K562 (cell line): ENCODE measurements at regions not wholly inside any gene's neighbourhood (a gene's known extent, or its start where the extent isn't known, plus 50 kb on each side); places are given as distances from the start of the nearest gene placed in this dataset.

ENCODE experiments used
- ATAC-seq: fragments of 200-7000 bp; cut with Tn5 transposase; 3 replicates; pipeline ENCODE4 v1.9.1; 2020; ENCODE audit warnings: moderate library complexity
- BruUV-seq: library from RNA; stranded (reverse); fragments of 400-500 nt; replicated peaks from 2 replicates; lab custom pipeline; 2021; lab: Mats Ljungman, UMichigan
- CTCF ChIA-PET: fragments of 300-600 bp; formaldehyde crosslinking; extraction: SDS; loops from one replicate; lab custom pipeline; 2021; ENCODE audit warnings: low intra/inter-chr PET ratio; lab: Yijun Ruan, JAX
- POLR2A ChIA-PET: fragments of 300-600, 350-650 bp; sonication (Branson Sonifier 250); formaldehyde crosslinking; extraction: SDS; loops from one replicate; lab custom pipeline; 2021; ENCODE audit warnings: antibody characterized with exemption, inconsistent platforms; lab: Yijun Ruan, JAX
- DNase-seq, 4 experiments: peaks; one replicate each; pipeline versions ENCODE4 v3.0.0 to v3.0.0-alpha.2; 2011 to 2018; ENCODE audit warnings: low spot score in 3 of 4, mixed read lengths in 3 of 4; ENCODE audit errors: extremely low read depth in 1 of 4
- FAIRE-seq: peaks from 2 replicates; lab custom pipeline; 2011; peaks lifted over from hg19 to GRCh38; lab: Jason Lieb, UNC
- H2AFZ ChIP-seq: 2 replicates; pipeline ENCODE4 v1.6.0; 2011; ENCODE audit warnings: low read depth, low read length, control low read depth, inconsistent platforms
- H3K27ac ChIP-seq: fragments of 200-600 bp; 3 replicates; pipeline ENCODE4 v1.8.0; 2011; ENCODE audit warnings: low read depth, mild to moderate bottlenecking, control low read depth, inconsistent platforms, low read length, moderate library complexity, mixed read lengths; ENCODE audit errors: extremely low read depth
- H3K27me3 ChIP-seq, 2 experiments: fragments of 300-600 bp in 1 of 2; 2 replicates in 1 of 2; 3 replicates in 1 of 2; pipeline versions ENCODE4 v1.6.0 to v1.8.0; 2011; ENCODE audit warnings: inconsistent platforms in 2 of 2, low read length in 2 of 2, mild to moderate bottlenecking in 1 of 2, mixed read lengths in 1 of 2, moderate library complexity in 1 of 2; ENCODE audit not compliant: control insufficient read depth in 2 of 2, insufficient read depth in 2 of 2
- H3K36me3 ChIP-seq: fragments of 300-600 bp; 3 replicates; pipeline ENCODE4 v1.8.0; 2011; ENCODE audit warnings: mild to moderate bottlenecking, low read length, inconsistent platforms; ENCODE audit not compliant: control insufficient read depth, insufficient read depth
- H3K4me1 ChIP-seq, 2 experiments: fragments of 200-600 bp in 1 of 2; replicated peaks in 1 of 2; 2 replicates in 1 of 2; 3 replicates in 1 of 2; pipeline versions ENCODE4 v1.5.1 to v1.8.0; 2011; ENCODE audit warnings: inconsistent platforms in 2 of 2, low read length in 2 of 2, mild to moderate bottlenecking in 1 of 2, mixed read lengths in 1 of 2, moderate library complexity in 1 of 2; ENCODE audit not compliant: control insufficient read depth in 2 of 2, insufficient read depth in 2 of 2
- H3K4me2 ChIP-seq: 2 replicates; pipeline ENCODE4 v1.6.1; 2011; ENCODE audit warnings: low read length, control low read depth, inconsistent platforms, mixed read lengths; ENCODE audit not compliant: insufficient read depth
- H3K4me3 ChIP-seq: fragments of 200-600 bp; sonication (generic), shearing (Covaris generic); 2 replicates; pipeline ENCODE4 v1.5.1; 2016; ENCODE audit warnings: control low read depth, inconsistent platforms
- H3K79me2 ChIP-seq: fragments of 200-600 bp; 3 replicates; pipeline ENCODE4 v1.8.0; 2011; ENCODE audit warnings: low read length, inconsistent platforms; ENCODE audit not compliant: control insufficient read depth, insufficient read depth
- H3K9ac ChIP-seq, 2 experiments: 2 replicates each; pipeline versions ENCODE4 v1.6.0 to v1.6.1; 2011; ENCODE audit warnings: low read depth in 2 of 2, low read length in 2 of 2, control low read depth in 1 of 2, inconsistent platforms in 1 of 2, mild to moderate bottlenecking in 1 of 2, mixed read lengths in 1 of 2; ENCODE audit not compliant: insufficient read depth in 1 of 2
- H3K9me1 ChIP-seq: one replicate; pipeline ENCODE4 v1.6.0; 2011; ENCODE audit warnings: inconsistent platforms, mild to moderate bottlenecking, low read length, moderate library complexity; ENCODE audit not compliant: control insufficient read depth, insufficient read depth
- H3K9me3 ChIP-seq: replicated peaks from 2 replicates; pipeline ENCODE4 v1.5.1; 2011; ENCODE audit warnings: low read depth, low read length, inconsistent platforms; ENCODE audit not compliant: control insufficient read depth, insufficient read depth
- H4K20me1 ChIP-seq: replicated peaks from 2 replicates; pipeline ENCODE4 v1.6.1; 2011; ENCODE audit warnings: low read length, inconsistent platforms, mixed read lengths; ENCODE audit not compliant: control insufficient read depth, insufficient read depth
- ARID3A ChIP-seq: IDR thresholded peaks from 2 replicates; pipeline ENCODE4 v1.6.1; 2012; ENCODE audit warnings: low read depth, low read length, improper control_type of control experiment, borderline replicate concordance
- CTBP1 ChIP-seq: fragments of 450-650 bp; IDR thresholded peaks from 2 replicates; pipeline ENCODE4 v1.6.1; 2016; ENCODE audit warnings: borderline replicate concordance
- MAX ChIP-seq: sonication (generic); formaldehyde crosslinking; IDR thresholded peaks from 2 replicates; pipeline ENCODE4 v1.9.0; 2022; ENCODE audit warnings: mild to moderate bottlenecking, missing genetic modification reagents
- NELFE ChIP-seq: IDR thresholded peaks from 2 replicates; pipeline ENCODE4 v1.6.1; 2011; ENCODE audit warnings: mild to moderate bottlenecking; ENCODE audit not compliant: insufficient read depth, insufficient read length
- RBM34 ChIP-seq: fragments of 200-400 bp; formaldehyde crosslinking; IDR thresholded peaks from 2 replicates; pipeline ENCODE4 v1.6.1; 2018; ENCODE audit warnings: low read length, borderline replicate concordance; ENCODE audit not compliant: insufficient read depth
- SREBF2 ChIP-seq: sonication (generic); formaldehyde crosslinking; IDR thresholded peaks from 2 replicates; pipeline ENCODE4 v1.4.0; 2020; ENCODE audit warnings: mild to moderate bottlenecking, missing genetic modification reagents
- TAF1 ChIP-seq: IDR thresholded peaks from 2 replicates; pipeline ENCODE4 v1.6.1; 2011; ENCODE audit warnings: mild to moderate bottlenecking, low read length, moderate library complexity; ENCODE audit not compliant: insufficient read depth, control insufficient read depth, severe bottlenecking; ENCODE audit errors: extremely low read depth
- TEAD2 ChIP-seq: fragments of 450-650 bp; IDR thresholded peaks from 2 replicates; pipeline ENCODE4 v1.6.1; 2016; ENCODE audit warnings: missing genetic modification characterization, control low read depth, missing compliant biosample characterization
- ZNF449 ChIP-seq: fragments of 250-450 bp; sonication (Bioruptor Pico); IDR thresholded peaks from 2 replicates; pipeline ENCODE4 v1.8.0; 2022; ENCODE audit warnings: moderate library complexity, mild to moderate bottlenecking, inconsistent platforms
- ZNF644 ChIP-seq: fragments of 200-800 bp; sonication (Bioruptor generic); IDR thresholded peaks from 2 replicates; pipeline ENCODE4 v1.6.1; 2016; ENCODE audit warnings: low read depth, missing genetic modification characterization, missing compliant biosample characterization
- ZNF707 ChIP-seq: fragments of 250-450 bp; sonication (Bioruptor Pico); conservative IDR thresholded peaks from 2 replicates; pipeline ENCODE4 v1.8.0; 2022; ENCODE audit warnings: inconsistent platforms, mild to moderate bottlenecking, moderate library complexity
- WGBS: fragments of 100-300 bp; shearing (Covaris generic); methylation state at CpG from one replicate; pipeline ENCODE4 v1.1.6; 2016; ENCODE audit warnings: low coverage, mixed read lengths; ENCODE audit not compliant: insufficient coverage; ENCODE audit errors: missing lambda C conversion rate; 5-methylcytosine and 5-hydroxymethylcytosine counted together
- in situ Hi-C: fragments of 300-500 bp; cut with MboI; formaldehyde crosslinking; loops from 4 replicates; pipeline ENCODE4 v1.15.0; 2018; ENCODE audit warnings: inconsistent platforms, mixed read lengths
- intact Hi-C: fragments of 100-400 bp; cut with micrococcal nuclease; formaldehyde crosslinking; loops from 2 replicates; pipeline ENCODE4 v1.14.2; 2022
- TF ChIP-seq, protein P1 (sequence below), 2 experiments: IDR thresholded peaks in 1 of 2; conservative IDR thresholded peaks in 1 of 2; 2 replicates each; pipeline ENCODE4 v1.6.1; 2016; ENCODE audit warnings: low read depth in 2 of 2, mild to moderate bottlenecking in 1 of 2, missing compliant biosample characterization in 1 of 2, missing genetic modification characterization in 1 of 2, moderate library complexity in 1 of 2

DNA sequence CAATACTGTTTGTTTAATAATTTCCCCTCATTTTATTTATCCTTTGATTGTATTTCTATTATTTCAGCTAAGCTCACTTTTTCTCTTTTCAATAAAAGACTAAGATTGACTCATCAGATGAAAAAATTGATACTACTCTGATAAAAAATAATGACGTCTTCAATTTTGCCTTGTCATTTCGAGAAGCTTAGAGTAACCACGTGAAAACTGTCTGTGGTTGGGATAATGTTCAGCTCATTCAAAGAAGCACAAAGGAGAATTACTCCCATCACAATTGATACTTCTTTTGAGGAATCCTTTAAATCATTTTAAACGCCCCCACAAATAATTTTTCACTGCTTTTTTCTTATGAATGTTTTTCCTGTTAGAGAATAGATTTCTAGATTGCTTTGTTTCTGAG, 318.7 kb upstream of the SLITRK1 start:
- no TSS peak for BruUV-seq
- Histone ChIP-seq H3K9me3 (no peaks in the 10 kb centered on the region), H3K9me1 (no peaks in the 10 kb centered on the region), H3K9ac (no peak overlapping the region), H2AFZ (no peak overlapping the region), H3K36me3 (no peaks in the 10 kb centered on the region), H3K27ac (no peak overlapping the region), H3K4me2 (no peak overlapping the region), H3K27me3 (no peaks in the 10 kb centered on the region), H3K79me2 (no peaks in the 10 kb centered on the region), H3K4me1 (no peaks in the 10 kb centered on the region), H3K4me3 (no peak overlapping the region), H4K20me1 (no peaks in the 10 kb centered on the region)
- intact Hi-C loops (no loop called here), in situ Hi-C loops (no loop called here)
- 2% methylated on average over 4 of the region's 4 CpGs for WGBS
- ATAC-seq, result no peak
- TF ChIP-seq, protein P1, sequence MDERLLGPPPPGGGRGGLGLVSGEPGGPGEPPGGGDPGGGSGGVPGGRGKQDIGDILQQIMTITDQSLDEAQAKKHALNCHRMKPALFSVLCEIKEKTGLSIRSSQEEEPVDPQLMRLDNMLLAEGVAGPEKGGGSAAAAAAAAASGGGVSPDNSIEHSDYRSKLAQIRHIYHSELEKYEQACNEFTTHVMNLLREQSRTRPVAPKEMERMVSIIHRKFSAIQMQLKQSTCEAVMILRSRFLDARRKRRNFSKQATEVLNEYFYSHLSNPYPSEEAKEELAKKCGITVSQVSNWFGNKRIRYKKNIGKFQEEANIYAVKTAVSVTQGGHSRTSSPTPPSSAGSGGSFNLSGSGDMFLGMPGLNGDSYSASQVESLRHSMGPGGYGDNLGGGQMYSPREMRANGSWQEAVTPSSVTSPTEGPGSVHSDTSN (CRISPR knock-in tag; IDR thresholded peaks at IDR 0.05; ENCODE audit: low read depth), result no peak
- TF ChIP-seq, protein P1 (tag; conservative IDR thresholded peaks at IDR 0.05; ENCODE audit: low read depth), result no peak
- no peak for TF ChIP-seq TEAD2 (tag)
- TF ChIP-seq NELFE, result no peak
- TF ChIP-seq ZNF449, result no peak
- TF ChIP-seq ZNF707 (CRISPR knock-in tag), result no peak
- TF ChIP-seq MAX (CRISPR knock-in tag), result no peak
- TF ChIP-seq TAF1, result no peak
- TF ChIP-seq CTBP1, result no peak
- TF ChIP-seq ZNF644 (tag), result no peak
- TF ChIP-seq RBM34, result no peak
- TF ChIP-seq ARID3A, result no peak
- no peak for TF ChIP-seq SREBF2 (CRISPR knock-in tag)
- FAIRE-seq, result no peak
- ChIA-PET CTCF (no interaction called here), POLR2A (no interaction called here)
- DNase-seq, result no peak
